ENCODE measurements at regions not wholly inside any gene's neighbourhood (a gene's known extent, or its start where the extent isn't known, plus 50 kb on each side); places are given as distances from the start of the nearest gene placed in this dataset.

DNA sequence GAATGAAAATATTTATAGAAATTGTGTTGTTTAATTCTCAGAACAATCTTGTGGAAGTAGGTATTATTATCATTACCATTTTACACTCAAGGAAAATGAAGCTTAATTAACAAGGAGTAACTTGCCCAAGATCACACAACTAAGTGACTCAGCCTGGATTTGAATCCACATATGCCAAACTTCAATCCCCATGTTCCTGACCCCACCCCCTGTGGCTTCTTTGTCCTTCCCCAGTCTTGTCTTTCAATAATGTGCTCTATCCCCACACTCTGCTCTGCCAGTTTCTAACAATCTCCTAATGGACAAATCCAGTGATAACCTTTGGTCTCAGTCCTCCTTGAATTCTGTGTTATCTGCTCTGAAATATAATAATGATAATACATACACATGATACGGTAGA lies 355.2 kb downstream of the BMP4 start:
- H3K4me1 ChIP-seq, result no peaks in the 10 kb centered on the region
- intact Hi-C loops (cut with DNase I), result no loop called here
- TF ChIP-seq, protein P1, sequence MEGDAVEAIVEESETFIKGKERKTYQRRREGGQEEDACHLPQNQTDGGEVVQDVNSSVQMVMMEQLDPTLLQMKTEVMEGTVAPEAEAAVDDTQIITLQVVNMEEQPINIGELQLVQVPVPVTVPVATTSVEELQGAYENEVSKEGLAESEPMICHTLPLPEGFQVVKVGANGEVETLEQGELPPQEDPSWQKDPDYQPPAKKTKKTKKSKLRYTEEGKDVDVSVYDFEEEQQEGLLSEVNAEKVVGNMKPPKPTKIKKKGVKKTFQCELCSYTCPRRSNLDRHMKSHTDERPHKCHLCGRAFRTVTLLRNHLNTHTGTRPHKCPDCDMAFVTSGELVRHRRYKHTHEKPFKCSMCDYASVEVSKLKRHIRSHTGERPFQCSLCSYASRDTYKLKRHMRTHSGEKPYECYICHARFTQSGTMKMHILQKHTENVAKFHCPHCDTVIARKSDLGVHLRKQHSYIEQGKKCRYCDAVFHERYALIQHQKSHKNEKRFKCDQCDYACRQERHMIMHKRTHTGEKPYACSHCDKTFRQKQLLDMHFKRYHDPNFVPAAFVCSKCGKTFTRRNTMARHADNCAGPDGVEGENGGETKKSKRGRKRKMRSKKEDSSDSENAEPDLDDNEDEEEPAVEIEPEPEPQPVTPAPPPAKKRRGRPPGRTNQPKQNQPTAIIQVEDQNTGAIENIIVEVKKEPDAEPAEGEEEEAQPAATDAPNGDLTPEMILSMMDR (IDR thresholded peaks at IDR 0.05), result no peak
- no peak for TF ChIP-seq POLR2A (IDR thresholded peaks at IDR 0.05)
- no peak for DNase-seq
- no peaks in the 10 kb centered on the region for H3K27me3 ChIP-seq
- H3K27ac ChIP-seq, result no peak overlapping the region
- no peak for ATAC-seq
- WGBS (ENCODE audit: insufficient coverage, low coverage, low lambda C conversion rate, missing lambda C conversion rate), result 94% methylated on average over 1 of the region's 1 CpG
- H3K9me3 ChIP-seq, result no peaks in the 10 kb centered on the region
- no peaks in the 10 kb centered on the region for H3K36me3 ChIP-seq
- H3K4me3 ChIP-seq, result no peak overlapping the region

DNA sequence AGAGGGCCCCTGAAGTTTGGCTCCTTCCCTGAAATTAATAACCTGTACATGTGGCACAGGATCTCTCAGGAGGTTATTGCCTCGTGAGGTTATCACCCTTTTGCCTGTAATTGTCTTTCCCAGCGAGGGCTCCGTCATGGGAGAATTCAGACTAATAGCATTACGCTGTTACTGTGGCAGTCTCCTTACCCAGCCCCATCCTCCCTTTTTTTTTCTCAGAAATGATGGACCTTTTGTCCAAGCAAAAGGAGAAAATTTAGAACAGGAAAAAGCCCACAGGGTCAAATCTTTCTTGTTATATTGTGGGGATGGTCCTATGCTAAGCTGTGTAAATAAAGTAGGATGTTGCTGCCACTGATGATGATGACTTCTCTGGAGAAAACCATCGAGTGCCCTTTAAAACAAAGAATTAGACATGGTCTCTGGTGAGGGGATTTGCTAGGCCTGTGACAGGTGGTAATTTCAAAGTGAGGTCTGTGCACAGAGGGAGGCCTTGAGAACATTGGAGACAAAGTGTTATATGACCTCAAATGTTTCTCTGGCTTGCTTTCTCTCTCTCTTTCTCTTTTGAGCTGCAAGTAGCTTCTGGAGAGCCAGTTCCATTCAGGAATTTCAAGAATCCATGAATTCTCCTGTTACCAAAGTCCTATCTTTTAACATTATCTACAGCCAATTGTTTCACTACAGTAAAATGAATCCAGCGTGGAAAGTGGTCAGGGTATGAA lies 357.2 kb downstream of the BMP4 start:
- WGBS (ENCODE audit: insufficient coverage, low coverage, low lambda C conversion rate, missing lambda C conversion rate), result 73% methylated on average over 6 of the region's 6 CpGs
- ATAC-seq, result no peak
- H3K4me1 ChIP-seq, result no peaks in the 10 kb centered on the region

DNA sequence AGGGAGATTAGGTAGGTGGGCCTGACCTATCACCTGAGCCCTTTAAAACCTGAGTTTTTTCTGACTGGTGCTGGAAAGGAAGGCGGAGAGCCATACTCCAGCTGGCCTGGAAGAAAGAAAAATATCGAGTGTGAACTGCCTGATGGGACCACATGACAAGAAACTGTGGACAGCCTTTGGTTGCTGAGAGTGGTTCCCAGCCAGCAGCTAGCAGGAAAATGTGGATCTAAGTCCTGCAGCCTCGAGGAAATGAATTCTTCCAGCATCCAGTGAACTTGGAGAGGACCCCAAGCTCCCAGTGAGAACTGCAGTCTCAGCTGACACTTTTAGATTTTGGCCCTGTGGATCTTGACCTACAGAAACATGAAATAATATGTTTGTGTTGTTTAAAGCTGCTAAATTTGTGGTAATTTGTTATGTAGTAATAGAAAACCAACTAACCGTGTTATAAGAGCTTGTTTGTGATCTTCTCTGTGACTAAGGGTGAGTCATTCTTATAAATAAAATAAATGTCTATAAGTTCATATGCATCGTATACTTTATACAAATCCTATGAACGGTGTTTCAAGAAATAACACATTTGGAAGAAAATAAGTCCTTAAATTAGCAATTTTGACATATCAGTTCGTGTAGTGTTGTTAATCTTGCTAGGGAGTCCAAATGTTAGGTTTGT lies 359.6 kb downstream of the BMP4 start:
- H3K4me3 ChIP-seq, result no peak overlapping the region
- intact Hi-C loops (cut with DNase I), result no loop called here

More for the DNA sequence above, 357.2 kb downstream of the BMP4 start:
- TF ChIP-seq POLR2A (IDR thresholded peaks at IDR 0.05), result no peak
- TF ChIP-seq, protein P1 (IDR thresholded peaks at IDR 0.05), result no peak
- intact Hi-C loops (cut with DNase I), result no loop called here
- no peak overlapping the region for H3K4me3 ChIP-seq
- DNase-seq, result no peak
- H3K36me3 ChIP-seq, result no peaks in the 10 kb centered on the region
- no peak overlapping the region for H3K27ac ChIP-seq
- no peaks in the 10 kb centered on the region for H3K27me3 ChIP-seq
- no peaks in the 10 kb centered on the region for H3K9me3 ChIP-seq

DNA sequence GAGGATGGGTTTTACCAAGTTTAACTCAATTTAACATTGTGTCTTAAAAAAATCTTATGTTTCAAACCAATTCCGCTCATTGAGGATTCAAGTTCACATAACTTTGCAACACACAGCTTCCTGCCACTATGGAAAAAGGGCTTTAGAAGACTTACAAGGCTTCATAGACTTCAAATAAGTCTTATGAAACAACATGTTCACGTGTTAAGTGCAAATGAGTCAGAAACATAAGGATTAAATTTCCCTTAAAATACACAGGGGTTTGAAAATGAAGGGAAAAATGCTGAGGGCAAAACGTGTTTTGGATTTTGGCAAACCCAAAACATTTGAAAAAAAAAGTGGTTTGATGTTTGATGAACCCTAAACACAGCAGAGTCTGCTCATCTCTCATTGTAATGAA lies 364.8 kb downstream of the BMP4 start:
- no peak for TF ChIP-seq POLR2A (IDR thresholded peaks at IDR 0.05)
- TF ChIP-seq, protein P1 (IDR thresholded peaks at IDR 0.05), result no peak
- intact Hi-C loops (cut with DNase I), result no loop called here
- Histone ChIP-seq H3K36me3 (no peaks in the 10 kb centered on the region), H3K9me3 (no peaks in the 10 kb centered on the region), H3K4me1 (no peaks in the 10 kb centered on the region), H3K4me3 (no peak overlapping the region), H3K27me3 (no peaks in the 10 kb centered on the region), H3K27ac (no peak overlapping the region)
- 46% methylated on average over 3 of the region's 3 CpGs for WGBS (ENCODE audit: insufficient coverage, low coverage, low lambda C conversion rate, missing lambda C conversion rate)
- DNase-seq (no peak), ATAC-seq (no peak)

More for the DNA sequence above, 359.6 kb downstream of the BMP4 start:
- DNase-seq, result no peak
- Histone ChIP-seq H3K9me3 (no peaks in the 10 kb centered on the region), H3K27me3 (no peaks in the 10 kb centered on the region), H3K4me1 (no peaks in the 10 kb centered on the region), H3K27ac (no peak overlapping the region), H3K36me3 (no peaks in the 10 kb centered on the region)
- 72% methylated on average over 7 of the region's 7 CpGs for WGBS (ENCODE audit: insufficient coverage, low coverage, low lambda C conversion rate, missing lambda C conversion rate)
- TF ChIP-seq, protein P1 (IDR thresholded peaks at IDR 0.05), result no peak
- no peak for TF ChIP-seq POLR2A (IDR thresholded peaks at IDR 0.05)
- ATAC-seq, result no peak
